Sciatic nerve (tissue), 2 donors: ENCODE measurements at regions not wholly inside any gene's neighbourhood (a gene's known extent, or its start where the extent isn't known, plus 50 kb on each side); places are given as distances from the start of the nearest gene placed in this dataset.

Source experiments
- ATAC-seq: fragments of 200-7000 bp; cut with Tn5 transposase; one replicate; pipeline ENCODE4 v1.9.1; 2020; ENCODE audit warnings: mild to moderate bottlenecking, moderate library complexity
- DNase-seq: peaks from one replicate; pipeline ENCODE4 v3.0.0-alpha.2; 2020; ENCODE audit warnings: low spot score
- intact Hi-C: fragments of 100-400 bp; cut with DNase I; formaldehyde crosslinking; loops from one replicate; pipeline ENCODE4 v1.14.2; 2022
- donor health status: DM: no; HTN: no; CAD: no.
- donor health status: DM: no; HTN: no; CAD: no.

DNA sequence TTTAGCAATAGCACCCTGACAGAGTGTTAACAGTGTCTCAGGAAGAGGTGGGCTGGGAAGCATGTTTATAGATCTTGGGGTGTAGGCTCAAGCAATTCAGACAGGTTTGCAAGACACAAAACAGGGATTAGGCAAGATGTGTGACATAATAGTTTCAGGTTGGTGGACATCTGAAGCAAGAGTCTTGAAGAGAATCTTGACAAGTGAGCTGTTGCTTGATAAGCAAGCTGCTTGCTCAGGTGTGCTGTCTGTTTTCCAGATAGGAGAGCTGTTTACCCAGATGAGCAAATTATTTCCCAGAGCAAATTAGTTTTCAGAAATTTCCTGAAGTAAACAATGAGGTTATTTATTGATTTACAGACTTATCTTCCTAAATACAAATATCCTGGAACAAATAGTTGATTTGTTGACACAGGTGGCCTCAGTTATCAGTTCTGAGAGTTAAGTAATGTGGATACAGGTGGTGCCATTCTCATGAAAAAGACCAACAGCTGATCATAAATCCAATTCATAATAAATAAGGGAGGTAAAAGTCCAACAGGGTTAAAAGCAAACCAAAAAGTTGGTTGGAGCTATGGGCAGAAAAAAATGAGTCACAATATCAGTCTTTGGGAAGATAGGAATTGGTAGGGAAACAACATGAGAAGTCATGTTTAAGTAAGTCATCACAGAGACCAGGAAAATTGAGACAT, 437.3 kb downstream of the TBL1XR1 start:
- no peak for DNase-seq
- intact Hi-C loops: no loop called here
- no peak for ATAC-seq

GRCh38 chr3:176757429-176757828, 439.9 kb downstream of the TBL1XR1 start:
- intact Hi-C loops: no loop called here
- no peak for ATAC-seq
- DNase-seq: no peak

GRCh38 chr3:176755977-176756376, 441.3 kb downstream of the TBL1XR1 start:
- DNase-seq: no peak
- intact Hi-C loops: no loop called here
- no peak for ATAC-seq

DNA sequence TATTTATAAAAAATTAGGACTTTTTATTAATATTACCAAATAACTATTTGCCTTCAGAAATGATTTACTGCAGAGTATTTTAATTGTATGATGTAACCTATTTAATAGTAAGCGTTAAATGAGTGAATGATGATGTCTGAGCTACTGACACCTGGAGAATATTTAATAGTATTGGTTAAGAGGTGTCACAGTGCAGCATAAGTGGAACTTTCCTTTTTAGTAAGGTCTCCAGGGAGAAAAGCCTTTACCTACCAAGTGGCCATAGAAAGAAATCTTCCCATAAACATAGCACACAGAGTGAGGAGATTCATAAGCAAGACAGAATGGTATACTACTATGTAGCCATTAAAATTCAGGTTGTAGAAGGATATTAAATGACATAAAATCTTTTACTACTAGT, 441.7 kb downstream of the TBL1XR1 start:
- ATAC-seq (no peak), DNase-seq (no peak)
- intact Hi-C loops: no loop called here

- ATAC-seq (no peak), DNase-seq (no peak)
- intact Hi-C loops: no loop called here
These were observed 455.6 kb downstream of the TBL1XR1 start for GRCh38 chr3:176741664-176742047.

GRCh38 chr3:176740906-176741663, 456.2 kb downstream of the TBL1XR1 start:
- no peak for ATAC-seq
- intact Hi-C loops: no loop called here
- DNase-seq: no peak

- intact Hi-C loops: no loop called here
- DNase-seq (no peak), ATAC-seq (no peak)
These were observed 458.1 kb downstream of the TBL1XR1 start for GRCh38 chr3:176739159-176739558.

GRCh38 chr3:176737480-176738110, 459.7 kb downstream of the TBL1XR1 start:
- ATAC-seq: no peak
- intact Hi-C loops: no loop called here
- DNase-seq: no peak

DNA sequence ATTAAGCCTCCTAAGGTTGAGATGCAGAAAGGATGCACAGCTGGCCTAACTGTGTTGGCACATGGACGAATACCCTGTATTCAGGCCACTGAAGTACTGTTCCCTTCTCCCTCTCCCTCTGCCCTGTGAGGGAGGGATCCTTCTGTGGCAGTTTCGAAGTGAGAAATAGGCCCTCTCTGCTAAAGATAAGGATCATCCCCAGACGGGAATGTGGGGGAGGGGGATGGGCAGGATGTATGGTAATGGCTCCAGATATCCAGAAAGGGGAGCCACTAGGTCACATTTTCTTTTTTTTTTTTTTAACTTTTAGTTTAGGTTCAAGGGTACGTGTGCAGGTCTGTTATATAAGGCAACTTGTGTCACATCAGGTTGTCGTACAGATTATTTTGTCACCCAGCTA, 463.1 kb downstream of the TBL1XR1 start:
- ATAC-seq (no peak), DNase-seq (no peak)
- intact Hi-C loops: no loop called here

- no peak for ATAC-seq
- intact Hi-C loops: no loop called here
- no peak for DNase-seq
These were observed 472.9 kb downstream of the TBL1XR1 start for GRCh38 chr3:176724394-176724759.

DNA sequence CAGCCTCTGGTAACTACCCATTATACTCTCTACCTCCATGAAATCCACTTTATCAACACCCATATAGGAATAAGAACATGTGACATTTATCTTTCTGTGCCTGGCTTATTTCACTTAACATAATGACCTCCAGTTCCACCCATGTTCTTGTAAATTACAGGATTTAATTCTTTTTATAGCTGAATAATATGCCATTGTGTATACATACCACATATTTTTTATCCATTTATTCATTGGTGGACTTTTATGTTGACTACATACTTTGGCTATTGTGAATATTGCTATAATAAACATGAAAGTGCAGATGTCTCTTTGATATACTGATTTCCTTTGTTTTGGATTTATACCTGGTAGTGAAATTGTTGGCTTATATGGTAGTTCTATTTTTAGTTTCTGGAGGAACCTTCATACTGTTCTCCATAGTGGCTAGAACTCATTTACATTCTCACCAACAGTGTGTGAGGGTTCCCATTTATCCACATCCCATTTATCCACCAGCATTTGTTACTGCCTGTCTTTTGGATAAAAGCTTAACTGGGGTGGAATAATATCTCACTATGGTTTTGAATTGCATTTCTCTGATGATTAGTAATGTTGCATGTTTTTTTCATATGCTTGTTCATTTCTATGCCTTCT, 473.4 kb downstream of the TBL1XR1 start:
- ATAC-seq (no peak), DNase-seq (no peak)
- intact Hi-C loops: no loop called here

DNA sequence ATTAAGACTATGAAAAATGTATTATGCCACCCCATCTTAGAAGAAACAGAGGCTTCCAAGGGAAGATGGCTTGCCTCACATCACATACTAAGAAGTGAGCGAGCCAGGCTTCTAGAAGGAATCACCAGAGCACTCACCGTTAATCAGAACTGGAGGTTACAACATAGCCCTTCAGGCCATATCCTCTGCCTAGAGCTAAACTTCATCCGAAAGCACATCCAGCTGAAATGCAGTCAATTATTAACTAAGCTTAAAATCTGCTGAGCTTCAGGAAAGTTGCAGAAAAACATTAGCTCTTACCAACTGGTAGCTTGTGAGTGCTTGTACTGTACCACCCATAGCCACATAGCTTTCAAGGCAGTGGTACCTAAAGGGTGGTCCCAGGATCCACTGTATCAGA, 483.2 kb downstream of the TBL1XR1 start:
- no peak for DNase-seq
- no peak for ATAC-seq
- intact Hi-C loops: no loop called here

GRCh38 chr3:176712191-176712590, 485.1 kb downstream of the TBL1XR1 start:
- ATAC-seq: no peak
- intact Hi-C loops: no loop called here
- no peak for DNase-seq

DNA sequence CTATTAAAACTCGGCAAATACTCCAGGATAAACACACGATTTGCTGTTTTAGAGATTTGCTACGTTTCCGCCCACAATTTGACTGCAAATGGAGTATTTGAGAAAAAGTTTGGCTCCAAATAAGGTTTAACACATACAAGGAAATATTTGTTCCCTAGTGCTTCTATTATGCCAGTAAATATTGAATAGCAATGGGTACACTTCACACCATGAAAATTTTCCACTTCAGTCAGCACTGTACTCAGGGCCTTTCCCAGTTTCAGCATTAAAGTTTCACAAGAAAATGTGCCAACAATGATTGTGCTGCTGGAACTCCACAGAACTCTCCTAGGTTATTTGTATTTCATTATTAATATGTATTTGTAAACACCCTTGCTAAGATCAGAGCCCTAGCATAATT, 498.0 kb downstream of the TBL1XR1 start:
- intact Hi-C loops: no loop called here
- ATAC-seq: peak; percentile 63
- DNase-seq: no peak

GRCh38 chr3:176697284-176697889, 499.9 kb downstream of the TBL1XR1 start:
- intact Hi-C loops: no loop called here
- ATAC-seq (no peak), DNase-seq (no peak)

- DNase-seq: no peak
- ATAC-seq: no peak
- intact Hi-C loops: no loop called here
These were observed 500.5 kb downstream of the TBL1XR1 start for GRCh38 chr3:176696816-176697215.

DNA sequence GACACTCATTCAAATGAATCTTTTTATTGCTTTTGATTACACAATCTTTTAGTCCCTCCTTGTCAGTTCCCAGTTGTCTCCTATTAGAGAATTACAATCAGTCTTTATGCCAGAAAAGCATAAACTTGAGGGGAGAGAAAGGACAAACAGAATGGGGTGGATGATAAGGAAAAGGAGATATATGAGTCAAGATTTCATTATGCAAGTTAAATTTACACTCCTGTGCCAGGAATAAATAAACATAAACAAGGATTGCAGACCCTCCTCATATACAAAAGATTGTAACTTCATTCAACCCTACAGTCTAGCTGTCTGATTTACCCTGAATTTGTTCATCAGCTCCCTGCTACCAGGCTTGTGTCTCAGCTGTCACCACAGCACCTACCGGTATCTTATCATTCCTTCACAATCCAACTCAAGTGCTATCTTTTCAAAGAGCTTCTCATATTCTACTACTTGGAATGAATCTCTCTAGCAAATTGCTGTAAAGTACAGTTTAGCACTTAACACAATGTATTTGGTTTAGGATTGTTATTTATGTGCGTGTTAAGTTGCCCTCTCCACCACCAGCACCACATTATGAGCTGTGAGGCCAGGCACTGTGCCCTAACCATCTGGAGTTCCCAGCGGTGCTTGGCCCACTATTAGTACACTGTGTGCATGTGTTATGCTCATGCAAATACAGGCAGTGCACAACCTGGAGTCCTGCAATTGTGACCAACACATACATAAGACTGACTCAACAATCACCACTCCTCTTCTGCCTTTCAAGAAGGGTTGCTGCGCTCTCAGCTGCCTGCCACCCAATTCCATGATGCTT, 504.1 kb downstream of the TBL1XR1 start:
- no peak for DNase-seq
- ATAC-seq: peak; percentile 67
- intact Hi-C loops: no loop called here

DNA sequence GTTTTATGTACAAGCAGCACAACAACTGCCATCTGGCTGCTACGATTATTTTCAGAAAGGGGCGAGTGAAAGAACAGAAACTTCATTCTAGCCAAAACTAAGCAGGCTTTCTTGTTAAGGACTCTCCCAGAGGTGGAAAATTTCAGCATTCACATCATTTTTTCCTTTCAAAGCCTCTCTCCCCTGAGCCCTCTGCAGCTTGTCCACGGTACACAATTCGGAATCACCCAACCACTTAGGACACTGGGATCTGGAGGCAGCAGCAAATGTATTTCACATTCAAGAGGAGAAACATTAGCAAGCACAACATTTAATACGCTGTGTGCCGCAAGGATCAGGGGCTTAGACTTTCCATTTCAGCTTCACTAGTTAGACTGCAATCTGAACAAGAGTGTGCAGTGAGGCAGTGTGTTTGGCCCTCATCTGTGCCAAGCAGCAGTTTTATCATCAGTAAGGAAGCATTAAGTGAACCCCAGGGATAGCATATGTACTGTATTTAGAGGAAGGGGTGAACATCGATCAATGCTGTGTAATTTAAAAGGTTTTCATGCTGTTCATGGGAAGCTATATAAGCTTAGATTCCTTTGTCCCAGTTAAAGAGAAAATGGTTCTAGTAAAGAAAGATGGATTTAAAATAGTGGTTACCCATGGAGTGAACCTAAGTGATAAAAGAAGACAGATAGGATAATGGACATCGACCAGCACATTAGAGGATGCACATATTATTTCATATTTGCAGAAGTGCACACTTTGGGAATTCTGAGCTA, 504.9 kb downstream of the TBL1XR1 start:
- no peak for DNase-seq
- intact Hi-C loops: no loop called here
- peak; percentile 52 for ATAC-seq
